PC-9 (cell line): ENCODE measurements at regions not wholly inside any gene's neighbourhood (a gene's known extent, or its start where the extent isn't known, plus 50 kb on each side); places are given as distances from the start of the nearest gene placed in this dataset.

Experiments
- BruUV-seq: library from RNA; stranded (reverse); fragments of 400-500 nt; replicated peaks from 2 replicates; lab custom pipeline; 2021; lab: Mats Ljungman, UMichigan
- CTCF ChIA-PET: fragments of 300-600 bp; sonication (Branson Sonifier 250); formaldehyde crosslinking; loops from one replicate; lab custom pipeline; 2022; ENCODE audit warnings: antibody characterized with exemption; lab: Charles Lee
- POLR2A ChIA-PET: fragments of 300-600 bp; sonication (Branson Sonifier 250); formaldehyde crosslinking; loops from one replicate; lab custom pipeline; 2022; ENCODE audit warnings: antibody characterized with exemption; ENCODE audit not compliant: unreplicated experiment; lab: Charles Lee
- DNase-seq, 2 experiments: peaks; one replicate each; pipeline versions ENCODE4 v3.0.0 to v3.0.0-alpha.2; 2015 to 2022; ENCODE audit warnings: mixed read lengths in 1 of 2
- H2AFZ ChIP-seq: fragments of 200-600 bp; sonication (generic); 2 replicates; pipeline ENCODE4 v1.8.1; 2017; ENCODE audit warnings: antibody characterized with exemption
- H3F3A ChIP-seq: fragments of 200-600 bp; sonication (generic); 2 replicates; pipeline ENCODE4 v1.8.1; 2017; ENCODE audit warnings: antibody characterized with exemption, mild to moderate bottlenecking, low read depth; ENCODE audit not compliant: insufficient read depth
- H3K27ac ChIP-seq: fragments of 200-600 bp; sonication (generic); 2 replicates; pipeline ENCODE4 v1.6.1; 2016; ENCODE audit warnings: mixed run types
- H3K27me3 ChIP-seq: fragments of 200-600 bp; sonication (generic); 2 replicates; pipeline ENCODE4 v1.6.1; 2016; ENCODE audit warnings: low read depth, mixed run types; ENCODE audit not compliant: insufficient read depth
- H3K36me3 ChIP-seq: fragments of 200-600 bp; sonication (generic); 2 replicates; pipeline ENCODE4 v1.6.1; 2016; ENCODE audit warnings: low read depth, mixed run types
- H3K4me1 ChIP-seq: fragments of 200-600 bp; sonication (generic); replicated peaks from 2 replicates; pipeline ENCODE4 v1.6.1; 2016; ENCODE audit warnings: mixed run types; ENCODE audit not compliant: insufficient read depth
- H3K4me2 ChIP-seq: fragments of 200-600 bp; sonication (generic); 2 replicates; pipeline ENCODE4 v1.6.1; 2017; ENCODE audit warnings: mixed run types
- H3K4me3 ChIP-seq: fragments of 200-600 bp; sonication (generic); 2 replicates; pipeline ENCODE4 v1.6.1; 2016; ENCODE audit warnings: mixed run types
- H3K79me2 ChIP-seq: fragments of 200-600 bp; sonication (generic); 2 replicates; pipeline ENCODE4 v1.6.1; 2017; ENCODE audit warnings: low read depth, mixed run types
- H3K9me2 ChIP-seq: fragments of 200-600 bp; sonication (generic); 2 replicates; pipeline ENCODE4 v1.8.1; 2017; ENCODE audit warnings: mild to moderate bottlenecking; ENCODE audit not compliant: insufficient read depth
- H3K9me3 ChIP-seq: fragments of 200-600 bp; sonication (generic); 2 replicates; pipeline ENCODE4 v1.8.1; 2016; ENCODE audit warnings: low read depth; ENCODE audit not compliant: insufficient read depth
- H4K20me1 ChIP-seq: fragments of 200-600 bp; sonication (generic); 2 replicates; pipeline ENCODE4 v1.8.1; 2017; ENCODE audit not compliant: insufficient read depth
- CTCF ChIP-seq: fragments of 200-600 bp; sonication (generic); conservative IDR thresholded peaks from 2 replicates; pipeline ENCODE4 v1.6.1; 2017; ENCODE audit warnings: mixed run types, antibody characterized with exemption, mild to moderate bottlenecking, moderate library complexity
- EZH2 ChIP-seq: fragments of 200-600 bp; sonication (generic); IDR thresholded peaks from 2 replicates; pipeline ENCODE4 v1.8.0; 2017; ENCODE audit warnings: antibody characterized with exemption, low read depth
- intact Hi-C: fragments of 100-400 bp; cut with micrococcal nuclease; formaldehyde crosslinking; loops from one replicate; pipeline ENCODE4 v1.10.0; 2022; ENCODE audit not compliant: unreplicated experiment

DNA sequence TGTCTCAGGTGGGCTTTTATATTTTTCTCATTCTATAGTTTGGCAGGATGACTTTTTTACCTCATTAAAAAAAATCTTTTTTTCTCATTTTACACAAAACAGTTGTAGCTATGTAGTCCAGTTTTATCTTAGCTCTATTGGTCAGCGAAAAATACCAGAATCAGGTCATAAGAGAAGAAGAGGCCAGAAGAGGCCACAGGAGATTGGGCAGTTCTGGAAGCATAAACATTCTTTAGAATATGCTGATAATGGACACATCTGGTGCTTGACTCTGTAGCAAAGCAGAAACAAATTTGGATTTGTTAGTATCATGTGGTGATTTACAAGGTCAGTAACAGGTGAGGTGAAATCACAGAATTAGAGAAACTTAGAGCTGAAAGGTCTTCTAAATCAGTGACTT, 66.6 kb upstream of the ARHGAP24 start:
- no peaks in the 10 kb centered on the region for H3K79me2 ChIP-seq
- CTCF ChIA-PET: no interaction called here
- H3K4me3 ChIP-seq: no peak overlapping the region
- no peaks in the 10 kb centered on the region for H3K4me1 ChIP-seq
- H3F3A ChIP-seq: no peaks in the 10 kb centered on the region
- no peaks in the 10 kb centered on the region for H3K27me3 ChIP-seq
- POLR2A ChIA-PET: no interaction called here
- no peaks in the 10 kb centered on the region for H4K20me1 ChIP-seq
- no TSS peak for BruUV-seq
- H3K36me3 ChIP-seq: no peaks in the 10 kb centered on the region
- H3K4me2 ChIP-seq: no peak overlapping the region
- TF ChIP-seq CTCF: no peak
- no peak for TF ChIP-seq EZH2
- no peaks in the 10 kb centered on the region for H3K9me3 ChIP-seq
- intact Hi-C loops: no loop called here
- no peaks in the 10 kb centered on the region for H3K9me2 ChIP-seq
- DNase-seq: no peak
- H2AFZ ChIP-seq: no peak overlapping the region
- H3K27ac ChIP-seq: no peak overlapping the region

DNA sequence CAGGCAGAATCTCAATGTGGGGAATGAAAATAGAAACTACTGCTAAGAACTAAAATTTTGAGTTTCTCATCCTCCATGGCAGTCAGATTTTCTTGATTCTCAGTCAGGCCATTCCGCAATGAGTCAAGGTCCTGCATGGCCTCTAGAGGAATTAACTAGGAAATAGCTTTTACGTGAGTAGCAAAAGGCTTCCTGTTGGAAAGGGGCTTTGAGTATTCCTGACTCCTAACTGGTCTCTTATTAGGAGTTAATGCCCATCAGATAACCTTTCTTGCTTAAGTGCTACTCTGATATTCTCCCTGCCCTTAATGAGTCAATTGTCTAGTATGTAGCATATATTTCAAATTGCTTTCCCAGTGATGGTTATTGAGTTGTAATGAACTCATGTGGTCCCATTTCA, 65.7 kb upstream of the ARHGAP24 start:
- no peak overlapping the region for H2AFZ ChIP-seq
- H3K27ac ChIP-seq: no peak overlapping the region
- DNase-seq: no peak
- no peaks in the 10 kb centered on the region for H3K36me3 ChIP-seq
- intact Hi-C loops: no loop called here
- no peaks in the 10 kb centered on the region for H3K27me3 ChIP-seq
- no peaks in the 10 kb centered on the region for H3K4me1 ChIP-seq
- ChIA-PET CTCF (no interaction called here), POLR2A (no interaction called here)
- H3F3A ChIP-seq: no peaks in the 10 kb centered on the region
- H3K79me2 ChIP-seq: no peaks in the 10 kb centered on the region
- no TSS peak for BruUV-seq
- H3K4me2 ChIP-seq: no peak overlapping the region
- H4K20me1 ChIP-seq: no peaks in the 10 kb centered on the region
- TF ChIP-seq EZH2 (no peak), CTCF (no peak)
- no peak overlapping the region for H3K4me3 ChIP-seq
- H3K9me2 ChIP-seq: no peaks in the 10 kb centered on the region
- no peaks in the 10 kb centered on the region for H3K9me3 ChIP-seq

DNA sequence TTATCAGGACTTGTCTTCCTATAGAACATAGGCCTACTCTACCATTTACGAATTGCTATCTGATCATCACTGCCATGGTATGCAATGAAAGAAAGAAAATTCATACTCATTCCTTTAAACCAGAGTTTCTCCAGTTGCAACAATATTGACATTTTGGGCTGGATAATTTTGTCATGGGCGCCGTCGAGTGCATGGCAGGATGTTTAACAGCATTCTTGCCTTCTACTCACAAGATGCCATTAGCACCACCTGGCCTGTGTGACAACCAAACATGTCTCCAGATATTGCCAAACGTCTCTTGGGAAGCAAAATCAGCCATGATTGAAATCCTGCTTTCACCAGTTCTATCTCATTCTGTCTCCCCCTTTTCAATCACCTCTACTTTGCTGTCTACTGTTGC, 63.6 kb upstream of the ARHGAP24 start:
- Histone ChIP-seq H3K27me3 (no peaks in the 10 kb centered on the region), H3K4me3 (no peak overlapping the region), H3K36me3 (no peaks in the 10 kb centered on the region), H3K79me2 (no peaks in the 10 kb centered on the region), H3F3A (no peaks in the 10 kb centered on the region), H3K4me1 (no peaks in the 10 kb centered on the region), H3K27ac (no peak overlapping the region), H3K4me2 (no peak overlapping the region), H3K9me3 (no peaks in the 10 kb centered on the region), H2AFZ (no peak overlapping the region), H3K9me2 (no peaks in the 10 kb centered on the region), H4K20me1 (no peaks in the 10 kb centered on the region)
- no peak for DNase-seq
- no TSS peak for BruUV-seq
- intact Hi-C loops: no loop called here
- TF ChIP-seq CTCF (no peak), EZH2 (no peak)
- CTCF ChIA-PET: no interaction called here
- POLR2A ChIA-PET: no interaction called here
